ENCODE measurements at regions not wholly inside any gene's neighbourhood (a gene's known extent, or its start where the extent isn't known, plus 50 kb on each side); places are given as distances from the start of the nearest gene placed in this dataset.

- no peak overlapping the region for H3K27ac ChIP-seq (ENCODE audit: low read depth, low read length, poor library complexity, severe bottlenecking)
- no peak overlapping the region for H3K4me3 ChIP-seq (ENCODE audit: low read depth, low read length, poor library complexity, severe bottlenecking)
- H3F3A ChIP-seq (ENCODE audit: insufficient read depth, low read length), result no peaks in the 10 kb centered on the region
- no peaks in the 10 kb centered on the region for H3K4me1 ChIP-seq (ENCODE audit: insufficient read depth, low read length, severe bottlenecking)
- no peak overlapping the region for H3K4me2 ChIP-seq (ENCODE audit: low read length)
- H3K9me2 ChIP-seq (ENCODE audit: low read depth, low read length), result no peaks in the 10 kb centered on the region
- no peaks in the 10 kb centered on the region for H3K9me3 ChIP-seq (ENCODE audit: low read length)
- TF ChIP-seq, protein P1, sequence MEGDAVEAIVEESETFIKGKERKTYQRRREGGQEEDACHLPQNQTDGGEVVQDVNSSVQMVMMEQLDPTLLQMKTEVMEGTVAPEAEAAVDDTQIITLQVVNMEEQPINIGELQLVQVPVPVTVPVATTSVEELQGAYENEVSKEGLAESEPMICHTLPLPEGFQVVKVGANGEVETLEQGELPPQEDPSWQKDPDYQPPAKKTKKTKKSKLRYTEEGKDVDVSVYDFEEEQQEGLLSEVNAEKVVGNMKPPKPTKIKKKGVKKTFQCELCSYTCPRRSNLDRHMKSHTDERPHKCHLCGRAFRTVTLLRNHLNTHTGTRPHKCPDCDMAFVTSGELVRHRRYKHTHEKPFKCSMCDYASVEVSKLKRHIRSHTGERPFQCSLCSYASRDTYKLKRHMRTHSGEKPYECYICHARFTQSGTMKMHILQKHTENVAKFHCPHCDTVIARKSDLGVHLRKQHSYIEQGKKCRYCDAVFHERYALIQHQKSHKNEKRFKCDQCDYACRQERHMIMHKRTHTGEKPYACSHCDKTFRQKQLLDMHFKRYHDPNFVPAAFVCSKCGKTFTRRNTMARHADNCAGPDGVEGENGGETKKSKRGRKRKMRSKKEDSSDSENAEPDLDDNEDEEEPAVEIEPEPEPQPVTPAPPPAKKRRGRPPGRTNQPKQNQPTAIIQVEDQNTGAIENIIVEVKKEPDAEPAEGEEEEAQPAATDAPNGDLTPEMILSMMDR (IDR thresholded peaks at IDR 0.05; ENCODE audit: low read length), result no peak
- no peak for TF ChIP-seq EZH2 (IDR thresholded peaks at IDR 0.05; ENCODE audit: borderline replicate concordance, low read length)
- H3K36me3 ChIP-seq (ENCODE audit: insufficient read depth, low read length), result no peaks in the 10 kb centered on the region
- H3K9ac ChIP-seq (ENCODE audit: low read length), result no peak overlapping the region
- H3K79me2 ChIP-seq (ENCODE audit: insufficient read depth, low read length), result no peaks in the 10 kb centered on the region
- H4K20me1 ChIP-seq (ENCODE audit: insufficient read depth, low read length), result no peaks in the 10 kb centered on the region
- H3K27me3 ChIP-seq (ENCODE audit: insufficient read depth, low read length), result no peaks in the 10 kb centered on the region
- H2AFZ ChIP-seq (ENCODE audit: low read length), result no peak overlapping the region
These were observed 687.9 kb upstream of the CITED2 start for GRCh38 chr6:140062043-140063020.

DNA sequence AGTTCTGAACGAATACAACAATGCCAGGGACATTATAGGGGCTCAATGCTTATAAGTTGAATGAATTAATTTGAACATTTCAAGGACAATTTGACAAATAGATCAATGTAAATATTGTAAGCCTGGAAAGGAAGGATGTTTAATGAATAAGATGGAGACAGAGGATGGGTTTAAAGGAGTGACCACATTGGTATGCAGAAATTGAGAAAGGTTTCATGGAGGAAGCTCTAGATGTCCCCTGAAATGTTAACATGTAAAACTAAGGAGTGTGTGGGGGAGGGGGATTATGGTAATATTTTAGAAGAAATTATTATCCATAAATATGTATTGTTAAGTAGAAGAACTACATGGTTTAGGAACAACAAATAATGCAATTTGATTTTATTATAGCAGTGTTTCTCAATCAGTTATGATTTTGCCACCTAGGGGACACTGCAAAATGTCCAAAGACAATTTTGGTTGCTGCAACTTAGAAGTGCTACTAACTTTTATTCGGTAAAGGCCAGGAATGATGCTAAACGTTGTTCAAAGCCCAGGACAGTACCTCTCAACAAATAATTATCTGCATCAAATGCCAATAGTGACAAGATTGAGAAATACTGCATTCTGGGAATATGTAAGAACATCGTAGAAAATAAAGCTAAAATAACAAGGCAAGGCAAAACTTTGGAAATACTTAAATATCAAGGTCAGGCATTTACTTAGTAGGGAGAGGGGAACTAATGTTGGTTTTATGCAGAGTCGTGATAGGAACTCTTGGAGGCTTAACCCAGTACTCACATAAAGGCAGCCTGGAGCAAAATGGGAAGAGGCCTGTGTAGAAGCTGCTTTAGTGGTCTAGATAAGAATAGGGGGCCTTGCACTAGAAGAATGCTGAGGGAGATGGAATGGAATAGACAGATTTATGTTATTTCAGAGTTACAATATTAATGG, 686.9 kb upstream of the CITED2 start:
- Histone ChIP-seq H3K9ac (ENCODE audit: low read length) (no peak overlapping the region), H3F3A (ENCODE audit: insufficient read depth, low read length) (no peaks in the 10 kb centered on the region), H3K36me3 (ENCODE audit: insufficient read depth, low read length) (no peaks in the 10 kb centered on the region), H2AFZ (ENCODE audit: low read length) (no peak overlapping the region), H4K20me1 (ENCODE audit: insufficient read depth, low read length) (no peaks in the 10 kb centered on the region), H3K79me2 (ENCODE audit: insufficient read depth, low read length) (no peaks in the 10 kb centered on the region), H3K9me2 (ENCODE audit: low read depth, low read length) (no peaks in the 10 kb centered on the region), H3K9me3 (ENCODE audit: low read length) (no peaks in the 10 kb centered on the region), H3K27ac (ENCODE audit: low read depth, low read length, poor library complexity, severe bottlenecking) (no peak overlapping the region), H3K27me3 (ENCODE audit: insufficient read depth, low read length) (no peaks in the 10 kb centered on the region), H3K4me3 (ENCODE audit: low read depth, low read length, poor library complexity, severe bottlenecking) (no peak overlapping the region), H3K4me1 (ENCODE audit: insufficient read depth, low read length, severe bottlenecking) (no peaks in the 10 kb centered on the region), H3K4me2 (ENCODE audit: low read length) (no peak overlapping the region)
- TF ChIP-seq EZH2 (IDR thresholded peaks at IDR 0.05; ENCODE audit: borderline replicate concordance, low read length), result no peak
- TF ChIP-seq, protein P1 (IDR thresholded peaks at IDR 0.05; ENCODE audit: low read length), result no peak

DNA sequence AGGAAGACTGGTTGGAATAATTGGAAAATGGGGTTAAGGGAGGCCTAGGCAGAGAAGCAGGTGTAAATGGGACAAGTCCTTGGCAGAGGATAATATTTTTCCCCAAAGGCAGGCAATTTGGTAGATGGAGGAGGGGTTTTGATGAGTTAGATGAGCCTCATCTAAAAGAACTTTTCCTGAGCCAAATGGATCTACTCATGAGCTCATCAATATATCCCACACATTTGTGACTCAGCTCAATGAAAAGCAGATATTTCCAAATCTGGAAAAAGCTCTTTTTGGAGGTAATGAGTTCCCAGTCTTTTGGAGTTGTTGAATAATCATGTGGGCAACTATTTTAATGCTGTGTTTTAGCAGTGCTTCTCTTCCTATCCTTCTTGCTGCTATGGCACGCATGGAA, 685.5 kb upstream of the CITED2 start:
- no peak overlapping the region for H2AFZ ChIP-seq (ENCODE audit: low read length)

More for the DNA sequence above, 685.5 kb upstream of the CITED2 start:
- Histone ChIP-seq H3K36me3 (ENCODE audit: insufficient read depth, low read length) (no peaks in the 10 kb centered on the region), H3F3A (ENCODE audit: insufficient read depth, low read length) (no peaks in the 10 kb centered on the region), H3K4me1 (ENCODE audit: insufficient read depth, low read length, severe bottlenecking) (no peaks in the 10 kb centered on the region), H3K9me2 (ENCODE audit: low read depth, low read length) (no peaks in the 10 kb centered on the region), H3K27me3 (ENCODE audit: insufficient read depth, low read length) (no peaks in the 10 kb centered on the region), H3K27ac (ENCODE audit: low read depth, low read length, poor library complexity, severe bottlenecking) (no peak overlapping the region), H3K79me2 (ENCODE audit: insufficient read depth, low read length) (no peaks in the 10 kb centered on the region), H3K9me3 (ENCODE audit: low read length) (no peaks in the 10 kb centered on the region), H4K20me1 (ENCODE audit: insufficient read depth, low read length) (no peaks in the 10 kb centered on the region), H3K4me3 (ENCODE audit: low read depth, low read length, poor library complexity, severe bottlenecking) (no peak overlapping the region), H3K4me2 (ENCODE audit: low read length) (no peak overlapping the region), H3K9ac (ENCODE audit: low read length) (no peak overlapping the region)
- TF ChIP-seq, protein P1 (IDR thresholded peaks at IDR 0.05; ENCODE audit: low read length), result no peak
- TF ChIP-seq EZH2 (IDR thresholded peaks at IDR 0.05; ENCODE audit: borderline replicate concordance, low read length), result no peak
